HEK293 (cell line): ENCODE measurements at regions not wholly inside any gene's neighbourhood (a gene's known extent, or its start where the extent isn't known, plus 50 kb on each side); places are given as distances from the start of the nearest gene placed in this dataset.

ENCODE experiments used
- CTCF ChIA-PET: fragments of 350-600 bp; formaldehyde crosslinking; extraction: SDS; loops from one replicate; lab custom pipeline; 2021; ENCODE audit warnings: antibody characterized with exemption; lab: Yijun Ruan, JAX
- POLR2A ChIA-PET: fragments of 300-600 bp; formaldehyde crosslinking; extraction: SDS; loops from one replicate; lab custom pipeline; 2020; ENCODE audit warnings: antibody characterized with exemption, inconsistent platforms; lab: Yijun Ruan, JAX
- H3K27ac ChIP-seq: fragments of 200-500 bp; sonication (Bioruptor generic); 2 replicates; pipeline ENCODE4 v1.5.1; 2014; ENCODE audit warnings: low read depth, low read length, control low read depth, inconsistent platforms; ENCODE audit errors: extremely low read depth
- H3K36me3 ChIP-seq, 2 experiments: fragments of 200-500 bp in 1 of 2; sonication (Bioruptor generic) in 1 of 2; 1 replicate in 1 of 2; 2 replicates in 1 of 2; pipeline ENCODE4 v1.5.1; 2014 to 2017; ENCODE audit warnings: inconsistent platforms in 2 of 2, low read length in 2 of 2; ENCODE audit not compliant: control insufficient read depth in 2 of 2, insufficient read depth in 1 of 2
- H3K4me1 ChIP-seq: fragments of 200-500 bp; sonication (Bioruptor generic); 2 replicates; pipeline ENCODE4 v1.5.1; 2014; ENCODE audit warnings: mild to moderate bottlenecking, low read length, inconsistent platforms; ENCODE audit not compliant: control insufficient read depth, insufficient read depth
- H3K4me3 ChIP-seq: 2 replicates; pipeline ENCODE4 v1.5.1; 2011; ENCODE audit warnings: low read depth, mild to moderate bottlenecking, control low read depth, low read length, moderate library complexity
- H3K9me3 ChIP-seq: fragments of 200-500 bp; sonication (Bioruptor generic); 2 replicates; pipeline ENCODE4 v1.5.1; 2014; ENCODE audit warnings: low read depth, low read length, inconsistent platforms; ENCODE audit not compliant: control insufficient read depth, insufficient read depth
- ELK4 ChIP-seq: IDR thresholded peaks from 2 replicates; pipeline ENCODE4 v1.6.1; 2011; ENCODE audit warnings: mild to moderate bottlenecking, low read depth, low read length, borderline replicate concordance
- OSR2 ChIP-seq: fragments of 450-650 bp; formaldehyde crosslinking; IDR thresholded peaks from 2 replicates; pipeline ENCODE4 v1.5.1; 2016; ENCODE audit warnings: missing biosample characterization, missing genetic modification characterization
- PATZ1 ChIP-seq: fragments of 450-650 bp; formaldehyde crosslinking; IDR thresholded peaks from 2 replicates; pipeline ENCODE4 v1.5.1; 2016; ENCODE audit warnings: missing biosample characterization, missing genetic modification characterization
- ZBTB49 ChIP-seq: fragments of 450-650 bp; formaldehyde crosslinking; IDR thresholded peaks from 2 replicates; pipeline ENCODE4 v1.5.1; 2016; ENCODE audit warnings: missing biosample characterization, missing genetic modification characterization, low read depth
- ZBTB7A ChIP-seq: fragments of 450-650 bp; formaldehyde crosslinking; IDR thresholded peaks from 2 replicates; pipeline ENCODE4 v1.5.1; 2016; ENCODE audit warnings: low read depth, missing biosample characterization, missing genetic modification characterization
- ZFP69B ChIP-seq: fragments of 450-650 bp; formaldehyde crosslinking; IDR thresholded peaks from 2 replicates; pipeline ENCODE4 v1.5.1; 2016; ENCODE audit warnings: missing biosample characterization, missing genetic modification characterization
- ZNF133 ChIP-seq: fragments of 450-650 bp; formaldehyde crosslinking; IDR thresholded peaks from 2 replicates; pipeline ENCODE4 v1.5.1; 2016; ENCODE audit warnings: missing biosample characterization, missing genetic modification characterization
- ZNF140 ChIP-seq: fragments of 450-650 bp; formaldehyde crosslinking; IDR thresholded peaks from 2 replicates; pipeline ENCODE4 v1.5.1; 2016; ENCODE audit warnings: missing biosample characterization, missing genetic modification characterization
- ZNF2 ChIP-seq: fragments of 450-650 bp; formaldehyde crosslinking; IDR thresholded peaks from 2 replicates; pipeline ENCODE4 v1.5.1; 2016; ENCODE audit warnings: missing biosample characterization, missing genetic modification characterization
- ZNF214 ChIP-seq: fragments of 450-650 bp; formaldehyde crosslinking; IDR thresholded peaks from 2 replicates; pipeline ENCODE4 v1.5.1; 2017; ENCODE audit warnings: missing biosample characterization, mild to moderate bottlenecking, missing genetic modification characterization, borderline replicate concordance
- ZNF223 ChIP-seq: fragments of 450-650 bp; formaldehyde crosslinking; IDR thresholded peaks from 2 replicates; pipeline ENCODE4 v1.5.1; 2016; ENCODE audit warnings: missing biosample characterization, missing genetic modification characterization
- ZNF280C ChIP-seq: fragments of 450-650 bp; formaldehyde crosslinking; IDR thresholded peaks from 2 replicates; pipeline ENCODE4 v1.5.1; 2016; ENCODE audit warnings: missing biosample characterization, missing genetic modification characterization
- ZNF398 ChIP-seq: fragments of 450-650 bp; formaldehyde crosslinking; IDR thresholded peaks from 2 replicates; pipeline ENCODE4 v1.5.1; 2017; ENCODE audit warnings: missing biosample characterization, missing genetic modification characterization
- ZNF473 ChIP-seq: fragments of 450-650 bp; formaldehyde crosslinking; IDR thresholded peaks from 2 replicates; pipeline ENCODE4 v1.5.1; 2017; ENCODE audit warnings: missing biosample characterization, missing genetic modification characterization
- ZNF518A ChIP-seq: fragments of 450-650 bp; formaldehyde crosslinking; conservative IDR thresholded peaks from 2 replicates; pipeline ENCODE4 v1.5.1; 2016; ENCODE audit warnings: low read depth, missing biosample characterization, missing genetic modification characterization
- ZNF521 ChIP-seq: fragments of 450-650 bp; formaldehyde crosslinking; IDR thresholded peaks from 2 replicates; pipeline ENCODE4 v1.5.1; 2017; ENCODE audit warnings: missing biosample characterization, mild to moderate bottlenecking, missing genetic modification characterization
- ZNF571 ChIP-seq: fragments of 450-650 bp; formaldehyde crosslinking; IDR thresholded peaks from 2 replicates; pipeline ENCODE4 v1.5.0; 2017; ENCODE audit warnings: missing biosample characterization, missing genetic modification characterization
- ZNF624 ChIP-seq: fragments of 450-650 bp; formaldehyde crosslinking; IDR thresholded peaks from 2 replicates; pipeline ENCODE4 v1.5.1; 2017; ENCODE audit warnings: missing biosample characterization, missing genetic modification characterization
- ZNF843 ChIP-seq: fragments of 450-650 bp; formaldehyde crosslinking; IDR thresholded peaks from 2 replicates; pipeline ENCODE4 v1.5.1; 2016; ENCODE audit warnings: missing biosample characterization, missing genetic modification characterization
- ZSCAN23 ChIP-seq: fragments of 450-650 bp; formaldehyde crosslinking; IDR thresholded peaks from 2 replicates; pipeline ENCODE4 v1.5.1; 2016; ENCODE audit warnings: missing biosample characterization, missing genetic modification characterization

- TF ChIP-seq ZNF518A (tag by site-specific recombination) (no peak), ZNF280C (no peak), ZSCAN23 (no peak), ZNF521 (tag by site-specific recombination) (no peak)
Measured at GRCh38 chr2:3104261-3104660, 273.4 kb downstream of the EIPR1 start (continued).

GRCh38 chr2:3102922-3103569 is 274.6 kb downstream of the EIPR1 start:
- POLR2A ChIA-PET: no interaction called here
- H3K4me3 ChIP-seq: no peak overlapping the region
- no peak for TF ChIP-seq ZNF133 (tag by site-specific recombination)
- TF ChIP-seq ZNF473 (tag by site-specific recombination): no peak
- TF ChIP-seq ELK4: no peak
- TF ChIP-seq ZNF223 (tag by site-specific recombination): no peak
- TF ChIP-seq ZNF624 (tag by site-specific recombination): no peak
- TF ChIP-seq ZNF571 (tag by site-specific recombination): no peak
- no peak for TF ChIP-seq ZNF2
- TF ChIP-seq ZFP69B: no peak
- TF ChIP-seq ZBTB7A (tag by site-specific recombination): no peak
- no peak for TF ChIP-seq ZNF843
- no peak for TF ChIP-seq ZNF140 (tag by site-specific recombination)
- TF ChIP-seq ZNF398 (tag by site-specific recombination): no peak
- no peak for TF ChIP-seq ZBTB49 (tag by site-specific recombination)
- TF ChIP-seq OSR2 (tag by site-specific recombination): no peak
- TF ChIP-seq ZNF214 (tag by site-specific recombination): no peak
- TF ChIP-seq PATZ1 (tag by site-specific recombination): no peak

More at GRCh38 chr2:3102922-3103569, 274.6 kb downstream of the EIPR1 start:
- Histone ChIP-seq H3K4me1 (peaks cover 4% of the 10 kb centered on the region), H3K9me3 (no peaks in the 10 kb centered on the region), H3K27ac (no peak overlapping the region), H3K36me3 (no peaks in the 10 kb centered on the region)
- CTCF ChIA-PET: interaction anchor here (0.6 kb wide), 1 partner anchor 12 kb away, joined by 3 read pairs; no protein-coding TSS in a partner anchor
